ENCODE measurements at regions not wholly inside any gene's neighbourhood (a gene's known extent, or its start where the extent isn't known, plus 50 kb on each side); places are given as distances from the start of the nearest gene placed in this dataset.

DNA sequence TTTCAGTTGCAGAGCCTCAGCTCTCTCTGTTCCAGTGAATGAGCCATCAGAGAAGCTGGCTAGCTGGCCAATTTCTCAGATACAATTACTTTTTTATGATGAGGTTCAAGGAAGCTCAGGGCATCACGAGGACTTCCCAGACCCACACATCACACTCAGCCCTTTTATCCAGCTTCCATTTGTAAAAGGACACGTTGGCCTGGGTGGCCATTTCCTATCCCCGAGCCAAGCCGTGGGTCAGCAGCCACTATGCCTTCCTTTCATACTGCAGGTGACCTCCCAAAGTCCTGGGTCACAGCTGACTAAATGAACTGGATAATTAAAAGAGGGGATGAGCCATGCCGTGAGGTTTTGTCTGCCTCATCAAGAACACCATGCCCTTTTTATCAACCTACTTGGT is 236.9 kb upstream of the PPARGC1A start:
- Mint-ChIP-seq H3K27ac (no peak overlapping the region), H3K4me1 (peaks cover 24% of the 10 kb centered on the region), H3K4me3 (no peak overlapping the region), H3K9me3 (peaks cover 3% of the 10 kb centered on the region), H3K36me3 (ENCODE audit: low read depth) (no peaks in the 10 kb centered on the region), H3K27me3 (ENCODE audit: low read depth) (peaks cover 10% of the 10 kb centered on the region)
- TF ChIP-seq CTCF (IDR thresholded peaks at IDR 0.05; ENCODE audit: unreplicated experiment in 3 of 3) = no peak

GRCh38 chr4:24121395-24122175 is 231.7 kb upstream of the PPARGC1A start:
- no peaks in the 10 kb centered on the region for H3K36me3 Mint-ChIP-seq (ENCODE audit: low read depth)

DNA sequence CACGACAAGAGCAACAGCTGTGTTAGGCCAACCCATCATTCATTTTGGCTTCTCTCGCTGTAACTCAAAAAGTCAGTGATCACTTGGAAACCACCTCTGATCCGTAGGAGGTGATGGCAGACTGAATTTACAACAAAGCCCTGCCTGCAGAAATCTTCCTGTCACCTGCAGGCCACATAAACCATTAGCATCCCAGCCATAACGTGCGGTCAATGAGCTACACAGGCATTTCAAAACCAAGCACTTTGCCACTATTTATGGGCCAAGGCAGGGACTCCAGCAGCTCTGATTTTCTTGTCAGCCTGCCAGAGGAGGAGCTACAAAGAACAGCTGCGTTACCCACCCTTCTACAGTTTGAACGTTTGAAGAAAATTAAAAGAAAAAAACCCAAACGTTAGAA is 228.1 kb upstream of the PPARGC1A start:
- no peaks in the 10 kb centered on the region for H3K36me3 Mint-ChIP-seq (ENCODE audit: low read depth)
- TF ChIP-seq CTCF (IDR thresholded peaks at IDR 0.05; ENCODE audit: unreplicated experiment in 3 of 3) = no peak
- peaks cover 45% of the 10 kb centered on the region for H3K4me1 Mint-ChIP-seq
- H3K27ac Mint-ChIP-seq = peak overlapping the region; percentile 46 to 51 (median 47)
- H3K4me3 Mint-ChIP-seq = peak overlapping the region in 1 of 3 experiments; percentile 19
- H3K27me3 Mint-ChIP-seq (ENCODE audit: low read depth) = peaks cover 15% of the 10 kb centered on the region
- H3K9me3 Mint-ChIP-seq = no peaks in the 10 kb centered on the region

More at GRCh38 chr4:24121395-24122175, 231.7 kb upstream of the PPARGC1A start:
- Mint-ChIP-seq H3K4me1 (peaks cover 56% of the 10 kb centered on the region), H3K9me3 (no peaks in the 10 kb centered on the region), H3K4me3 (no peak overlapping the region), H3K27me3 (ENCODE audit: low read depth) (peaks cover 11% of the 10 kb centered on the region), H3K27ac (peak overlapping the region in 2 of 3 experiments; percentile 2 to 55)
- no peak for TF ChIP-seq CTCF (IDR thresholded peaks at IDR 0.05; ENCODE audit: unreplicated experiment in 3 of 3)

DNA sequence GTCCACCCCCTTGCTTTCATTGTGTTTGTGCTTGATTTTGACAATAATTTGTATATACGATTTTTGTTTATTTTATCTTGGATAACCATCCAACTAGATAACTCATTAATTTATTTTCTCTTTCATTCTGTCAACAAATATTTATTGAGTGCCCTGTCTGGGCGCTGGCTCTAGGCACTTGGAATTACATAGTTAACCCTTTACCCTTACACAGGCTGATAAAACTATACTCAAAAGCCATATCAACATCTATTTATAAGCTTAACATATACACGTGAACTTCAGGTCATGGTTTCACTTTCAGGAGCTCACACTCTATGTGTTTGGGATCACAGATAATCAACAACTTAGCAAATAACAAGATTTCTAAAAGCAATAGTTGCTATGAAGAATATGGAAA is 226.3 kb upstream of the PPARGC1A start:
- H3K27ac Mint-ChIP-seq = peak overlapping the region in 1 of 3 experiments; percentile 47
- no peaks in the 10 kb centered on the region for H3K36me3 Mint-ChIP-seq (ENCODE audit: low read depth)
- TF ChIP-seq CTCF (IDR thresholded peaks at IDR 0.05; ENCODE audit: unreplicated experiment in 3 of 3) = no peak
- no peaks in the 10 kb centered on the region for H3K9me3 Mint-ChIP-seq
- peaks cover 35% of the 10 kb centered on the region for H3K4me1 Mint-ChIP-seq
- no peak overlapping the region for H3K4me3 Mint-ChIP-seq
- peaks cover 5% of the 10 kb centered on the region for H3K27me3 Mint-ChIP-seq (ENCODE audit: low read depth)

DNA sequence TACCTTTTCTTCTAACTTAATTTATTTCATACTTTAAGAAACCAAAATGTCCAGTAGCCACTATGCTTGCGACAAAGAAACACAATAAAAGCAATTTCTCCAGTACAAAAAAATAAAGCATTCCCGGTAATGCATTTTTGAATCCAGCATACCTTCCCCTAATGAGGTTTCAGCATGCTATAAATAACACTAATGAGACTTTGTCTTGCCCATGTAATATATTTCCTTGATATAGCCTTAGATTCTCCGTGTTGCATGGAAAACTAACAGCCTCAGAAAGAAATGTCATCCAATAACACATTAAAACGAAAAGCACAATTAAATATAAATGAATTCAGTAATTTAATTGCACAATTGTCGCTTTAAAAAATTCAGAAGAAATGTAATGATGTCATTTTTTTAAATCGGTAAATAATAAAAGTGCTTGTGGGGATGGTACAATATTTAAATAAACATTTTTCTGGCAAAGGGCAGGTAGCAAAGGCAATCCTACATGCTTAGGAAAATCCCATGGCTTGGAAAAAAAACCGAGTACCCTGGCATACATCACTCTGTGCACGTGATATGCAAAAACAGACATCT is 225.2 kb upstream of the PPARGC1A start:
- Mint-ChIP-seq H3K4me1 (peaks cover 34% of the 10 kb centered on the region), H3K27me3 (ENCODE audit: low read depth) (peaks cover 4% of the 10 kb centered on the region), H3K4me3 (no peak overlapping the region), H3K9me3 (no peaks in the 10 kb centered on the region), H3K27ac (no peak overlapping the region), H3K36me3 (ENCODE audit: low read depth) (no peaks in the 10 kb centered on the region)
- no peak for TF ChIP-seq CTCF (IDR thresholded peaks at IDR 0.05; ENCODE audit: unreplicated experiment in 3 of 3)
